H1 (cell line): ENCODE measurements at regions not wholly inside any gene's neighbourhood (a gene's known extent, or its start where the extent isn't known, plus 50 kb on each side); places are given as distances from the start of the nearest gene placed in this dataset.

Source experiments
- FOSL1 ChIP-seq: IDR thresholded peaks from 2 replicates; pipeline ENCODE4 v1.6.1; 2011; ENCODE audit warnings: mild to moderate bottlenecking, low read depth, low read length, moderate library complexity; ENCODE audit not compliant: insufficient read depth
- RFX5 ChIP-seq: IDR thresholded peaks from 2 replicates; pipeline ENCODE4 v1.6.1; 2011; ENCODE audit warnings: low read depth, low read length, improper control_type of control experiment, borderline replicate concordance
- ZNF274 ChIP-seq: IDR thresholded peaks from 2 replicates; pipeline ENCODE4 v1.7.0; 2012; ENCODE audit warnings: low read length, borderline replicate concordance; ENCODE audit errors: extremely low read depth

DNA sequence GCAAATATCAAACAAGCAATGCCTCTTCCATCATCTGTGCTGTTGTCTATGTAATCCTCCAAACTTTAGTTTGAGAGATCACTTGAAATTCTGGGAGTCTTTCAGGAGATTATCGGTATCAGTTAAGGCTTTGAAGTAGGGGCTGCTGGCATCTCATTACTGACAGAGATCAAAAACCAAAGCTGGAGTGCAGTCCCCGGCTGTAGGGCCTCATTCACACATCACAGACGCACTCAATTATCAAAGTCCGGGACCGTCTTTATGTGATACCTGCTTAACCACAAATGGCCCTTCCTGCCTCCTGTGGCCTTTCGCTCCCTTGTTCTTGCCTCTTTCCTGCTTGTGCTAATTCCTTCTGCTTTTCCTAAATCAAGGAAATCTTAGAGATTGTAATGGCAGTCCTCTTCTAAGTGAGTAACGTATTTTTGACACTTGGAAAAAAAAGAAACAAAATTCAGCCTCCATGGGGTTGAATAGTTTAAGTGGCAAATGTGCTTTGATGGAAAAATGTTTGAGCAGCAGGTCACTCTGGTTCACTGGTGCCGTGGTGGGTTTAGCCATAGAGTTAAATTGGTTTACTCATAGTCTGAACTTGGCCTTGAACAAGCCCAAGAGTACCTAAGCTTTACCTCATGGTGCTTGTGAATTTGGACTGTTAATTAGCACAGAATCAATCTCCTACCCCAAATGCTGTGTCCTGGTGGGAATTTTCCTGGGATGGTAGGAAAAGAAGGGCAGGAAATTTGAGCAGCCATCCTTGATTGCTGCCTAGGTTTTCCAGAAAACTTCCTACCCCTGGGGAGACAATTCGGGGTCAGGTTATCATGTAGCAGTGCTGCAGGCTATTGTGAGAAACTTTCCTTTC is 178.9 kb upstream of the LYZL1 start (continued):
- TF ChIP-seq FOSL1 (no peak), RFX5 (no peak), ZNF274 (no peak)
- TF ChIP-seq, all 59 proteins: peak for 0
